ENCODE measurements at regions not wholly inside any gene's neighbourhood (a gene's known extent, or its start where the extent isn't known, plus 50 kb on each side); places are given as distances from the start of the nearest gene placed in this dataset.
"Not testable (repeated sequence)": the region's sequence is repeated elsewhere in the genome, so short reads cannot be mapped to it uniquely, and the experiment has no call there.

- no peak overlapping the region for H3K27ac ChIP-seq
- TF ChIP-seq, protein P1, sequence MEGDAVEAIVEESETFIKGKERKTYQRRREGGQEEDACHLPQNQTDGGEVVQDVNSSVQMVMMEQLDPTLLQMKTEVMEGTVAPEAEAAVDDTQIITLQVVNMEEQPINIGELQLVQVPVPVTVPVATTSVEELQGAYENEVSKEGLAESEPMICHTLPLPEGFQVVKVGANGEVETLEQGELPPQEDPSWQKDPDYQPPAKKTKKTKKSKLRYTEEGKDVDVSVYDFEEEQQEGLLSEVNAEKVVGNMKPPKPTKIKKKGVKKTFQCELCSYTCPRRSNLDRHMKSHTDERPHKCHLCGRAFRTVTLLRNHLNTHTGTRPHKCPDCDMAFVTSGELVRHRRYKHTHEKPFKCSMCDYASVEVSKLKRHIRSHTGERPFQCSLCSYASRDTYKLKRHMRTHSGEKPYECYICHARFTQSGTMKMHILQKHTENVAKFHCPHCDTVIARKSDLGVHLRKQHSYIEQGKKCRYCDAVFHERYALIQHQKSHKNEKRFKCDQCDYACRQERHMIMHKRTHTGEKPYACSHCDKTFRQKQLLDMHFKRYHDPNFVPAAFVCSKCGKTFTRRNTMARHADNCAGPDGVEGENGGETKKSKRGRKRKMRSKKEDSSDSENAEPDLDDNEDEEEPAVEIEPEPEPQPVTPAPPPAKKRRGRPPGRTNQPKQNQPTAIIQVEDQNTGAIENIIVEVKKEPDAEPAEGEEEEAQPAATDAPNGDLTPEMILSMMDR (IDR thresholded peaks at IDR 0.05): no peak
- TF ChIP-seq ZFX (IDR thresholded peaks at IDR 0.05; ENCODE audit: borderline replicate concordance): no peak
These were observed 275.5 kb downstream of the FAM181B start for GRCh38 chr11:82458147-82458546.

- no peak for TF ChIP-seq ZFX (IDR thresholded peaks at IDR 0.05; ENCODE audit: borderline replicate concordance)
- TF ChIP-seq, protein P1 (IDR thresholded peaks at IDR 0.05): no peak
- H3K27ac ChIP-seq: no peak overlapping the region
These were observed 282.7 kb downstream of the FAM181B start for GRCh38 chr11:82450996-82451395.

GRCh38 chr11:82406611-82407010 is 327.1 kb downstream of the FAM181B start:
- no peak overlapping the region for H3K27ac ChIP-seq
- TF ChIP-seq, protein P1 (IDR thresholded peaks at IDR 0.05): no peak
- no peak for TF ChIP-seq ZFX (IDR thresholded peaks at IDR 0.05; ENCODE audit: borderline replicate concordance)

- TF ChIP-seq ZFX (IDR thresholded peaks at IDR 0.05; ENCODE audit: borderline replicate concordance): no peak
- TF ChIP-seq, protein P1 (IDR thresholded peaks at IDR 0.05): no peak
These were observed 328.2 kb downstream of the FAM181B start for GRCh38 chr11:82405421-82405820.

DNA sequence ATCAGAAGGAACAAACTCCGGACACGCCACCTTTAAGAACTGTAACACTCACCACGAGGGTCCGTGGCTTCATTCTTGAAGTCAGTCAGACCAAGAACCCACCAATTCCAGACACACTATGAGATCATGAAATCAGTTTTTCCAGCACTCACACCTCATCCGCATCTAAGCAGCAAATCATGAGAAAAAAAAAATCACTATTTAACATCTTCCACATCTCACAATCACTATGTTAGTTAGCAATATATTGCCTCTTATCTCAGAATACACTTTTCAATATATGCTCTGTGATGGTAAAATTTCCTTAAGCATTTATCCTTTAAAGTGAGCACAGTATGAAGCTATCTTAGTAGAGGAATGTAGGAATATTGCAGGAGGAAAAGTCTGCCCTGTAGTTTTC is 328.7 kb downstream of the FAM181B start:
- no peak for TF ChIP-seq ZFX (IDR thresholded peaks at IDR 0.05; ENCODE audit: borderline replicate concordance)
- TF ChIP-seq, protein P1 (IDR thresholded peaks at IDR 0.05): no peak
- H3K27ac ChIP-seq: no peak overlapping the region

More at GRCh38 chr11:82405421-82405820, 328.2 kb downstream of the FAM181B start:
- H3K27ac ChIP-seq: no peak overlapping the region

DNA sequence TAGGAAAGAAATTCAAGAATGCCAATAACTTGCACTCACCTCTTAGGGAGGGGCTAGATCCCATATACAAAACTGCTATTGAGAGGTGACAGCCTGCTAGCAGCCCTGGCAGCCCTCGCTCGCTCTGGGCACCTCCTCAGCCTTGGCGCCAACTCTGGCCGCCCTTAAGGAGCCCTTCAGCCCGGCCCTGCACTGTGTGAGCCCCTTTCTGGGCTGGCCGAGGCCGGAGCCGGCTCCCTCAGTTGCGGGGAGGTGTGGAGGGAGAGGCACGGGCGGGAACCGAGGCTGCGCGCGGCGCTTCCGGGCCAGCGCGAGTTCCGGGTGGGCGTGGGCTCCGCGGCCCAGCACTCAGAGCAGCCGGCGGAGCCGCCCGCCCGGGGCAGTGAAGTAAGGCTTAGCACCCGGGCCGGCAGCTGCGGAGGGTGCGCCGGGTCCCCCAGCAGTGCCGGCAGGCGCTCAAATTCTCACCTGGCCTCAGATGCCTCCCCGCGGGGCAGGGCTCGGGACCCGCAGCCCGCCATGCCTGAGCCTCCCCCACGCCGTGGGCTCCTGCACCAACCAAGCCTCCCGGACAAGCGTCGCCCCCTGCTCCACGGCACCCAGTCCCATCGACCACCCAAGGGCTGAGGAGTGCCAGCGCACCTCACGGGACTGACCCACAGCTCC is 329.9 kb downstream of the FAM181B start:
- TF ChIP-seq, protein P1 (IDR thresholded peaks at IDR 0.05): no peak
- no peak for TF ChIP-seq ZFX (IDR thresholded peaks at IDR 0.05; ENCODE audit: borderline replicate concordance)
- H3K27ac ChIP-seq: peak overlapping the region; percentile 64

DNA sequence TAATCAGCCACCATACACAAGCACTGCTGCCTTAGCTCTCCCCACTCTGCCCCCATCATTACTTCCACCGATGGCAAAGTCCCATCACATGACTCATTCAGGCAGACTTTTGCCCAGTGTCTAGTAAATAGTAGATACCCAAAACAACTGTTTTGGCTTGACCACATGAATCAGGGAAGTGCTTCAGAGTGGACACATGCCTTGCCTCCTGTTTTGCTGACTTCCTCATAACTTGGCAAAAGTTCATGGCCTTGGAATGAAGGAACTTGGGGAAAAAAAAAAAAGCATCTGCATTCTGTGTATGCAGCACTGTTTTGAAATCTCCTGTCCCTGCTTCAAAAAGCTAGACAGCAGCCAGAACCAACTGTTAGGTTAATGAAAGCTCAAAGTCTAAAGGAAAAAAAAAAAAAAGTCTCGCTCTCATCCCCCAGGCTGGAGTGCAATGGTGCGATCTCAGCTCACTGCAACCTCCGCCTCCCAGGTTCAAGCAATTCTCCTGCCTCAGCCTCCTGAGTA is 335.3 kb downstream of the FAM181B start:
- no peak overlapping the region for H3K27ac ChIP-seq
- TF ChIP-seq ZFX (IDR thresholded peaks at IDR 0.05; ENCODE audit: borderline replicate concordance): no peak
- TF ChIP-seq, protein P1 (IDR thresholded peaks at IDR 0.05): no peak

DNA sequence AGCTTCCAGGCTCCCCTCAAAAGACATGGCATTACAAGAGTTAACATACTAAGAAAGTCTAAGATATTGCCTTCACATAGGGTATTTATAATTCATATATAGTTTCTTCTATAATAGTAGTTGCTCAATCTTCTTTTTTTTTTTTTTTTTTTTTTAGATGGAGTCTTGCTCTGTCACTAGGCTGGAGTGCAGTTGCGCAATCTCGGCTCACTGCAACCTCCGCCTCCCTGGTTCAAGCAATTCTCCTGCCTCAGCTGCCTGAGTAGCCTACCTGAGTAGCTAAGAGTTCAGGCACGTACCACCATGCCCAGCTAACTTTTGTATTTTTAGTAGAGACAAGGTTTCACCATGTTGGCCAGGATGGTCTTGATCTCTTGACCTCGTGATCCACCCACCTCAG is 337.0 kb downstream of the FAM181B start:
- not testable (repeated sequence) for H3K27ac ChIP-seq
